HG03097 (cell line): ENCODE measurements at regions not wholly inside any gene's neighbourhood (a gene's known extent, or its start where the extent isn't known, plus 50 kb on each side); places are given as distances from the start of the nearest gene placed in this dataset.
"Not testable (repeated sequence)": the region's sequence is repeated elsewhere in the genome, so short reads cannot be mapped to it uniquely, and the experiment has no call there.

Source experiments
- ATAC-seq: cut with Tn5 transposase; IDR thresholded peaks from one replicate; pipeline ENCODE4 v1.9.1; 2021; ENCODE audit not compliant: unreplicated experiment, low FRiP score

GRCh38 chr10:9823268-9823930, 1194.3 kb upstream of the CELF2 start:
- no peak for ATAC-seq

GRCh38 chr10:9824631-9825071, 1193.0 kb upstream of the CELF2 start:
- no peak for ATAC-seq

GRCh38 chr10:9825491-9826018, 1192.1 kb upstream of the CELF2 start:
- ATAC-seq, result no peak

GRCh38 chr10:9828110-9828509, 1189.6 kb upstream of the CELF2 start:
- ATAC-seq, result no peak

- ATAC-seq, result no peak
Observed at GRCh38 chr10:9833942-9834341, 1183.7 kb upstream of the CELF2 start.

GRCh38 chr10:9834434-9834833, 1183.2 kb upstream of the CELF2 start:
- ATAC-seq, result no peak

- ATAC-seq, result no peak
Observed at GRCh38 chr10:9845075-9845474, 1172.6 kb upstream of the CELF2 start.

GRCh38 chr10:9848278-9848677, 1169.4 kb upstream of the CELF2 start:
- no peak for ATAC-seq

GRCh38 chr10:9848981-9849380, 1168.7 kb upstream of the CELF2 start:
- ATAC-seq, result no peak

- no peak for ATAC-seq
Observed at GRCh38 chr10:9850415-9850814, 1167.3 kb upstream of the CELF2 start.

- no peak for ATAC-seq
Observed at GRCh38 chr10:9851808-9852207, 1165.9 kb upstream of the CELF2 start.

GRCh38 chr10:9853405-9854355, 1164.0 kb upstream of the CELF2 start:
- ATAC-seq, result no peak

- ATAC-seq, result not testable (repeated sequence)
Observed at GRCh38 chr10:9855451-9855850, 1162.2 kb upstream of the CELF2 start.

GRCh38 chr10:9858816-9859215, 1158.9 kb upstream of the CELF2 start:
- no peak for ATAC-seq

GRCh38 chr10:9860045-9860444, 1157.6 kb upstream of the CELF2 start:
- ATAC-seq, result no peak

GRCh38 chr10:9863559-9864121, 1154.0 kb upstream of the CELF2 start:
- no peak for ATAC-seq

GRCh38 chr10:9868499-9868898, 1149.2 kb upstream of the CELF2 start:
- ATAC-seq, result no peak

GRCh38 chr10:9869205-9869604, 1148.5 kb upstream of the CELF2 start:
- no peak for ATAC-seq

- ATAC-seq, result no peak
Observed at GRCh38 chr10:9869606-9870176, 1148.0 kb upstream of the CELF2 start.

GRCh38 chr10:9875353-9875752, 1142.3 kb upstream of the CELF2 start:
- ATAC-seq, result no peak

- ATAC-seq, result no peak
Observed at GRCh38 chr10:9877978-9878377, 1139.7 kb upstream of the CELF2 start.
